ENCODE measurements at regions not wholly inside any gene's neighbourhood (a gene's known extent, or its start where the extent isn't known, plus 50 kb on each side); places are given as distances from the start of the nearest gene placed in this dataset.

DNA sequence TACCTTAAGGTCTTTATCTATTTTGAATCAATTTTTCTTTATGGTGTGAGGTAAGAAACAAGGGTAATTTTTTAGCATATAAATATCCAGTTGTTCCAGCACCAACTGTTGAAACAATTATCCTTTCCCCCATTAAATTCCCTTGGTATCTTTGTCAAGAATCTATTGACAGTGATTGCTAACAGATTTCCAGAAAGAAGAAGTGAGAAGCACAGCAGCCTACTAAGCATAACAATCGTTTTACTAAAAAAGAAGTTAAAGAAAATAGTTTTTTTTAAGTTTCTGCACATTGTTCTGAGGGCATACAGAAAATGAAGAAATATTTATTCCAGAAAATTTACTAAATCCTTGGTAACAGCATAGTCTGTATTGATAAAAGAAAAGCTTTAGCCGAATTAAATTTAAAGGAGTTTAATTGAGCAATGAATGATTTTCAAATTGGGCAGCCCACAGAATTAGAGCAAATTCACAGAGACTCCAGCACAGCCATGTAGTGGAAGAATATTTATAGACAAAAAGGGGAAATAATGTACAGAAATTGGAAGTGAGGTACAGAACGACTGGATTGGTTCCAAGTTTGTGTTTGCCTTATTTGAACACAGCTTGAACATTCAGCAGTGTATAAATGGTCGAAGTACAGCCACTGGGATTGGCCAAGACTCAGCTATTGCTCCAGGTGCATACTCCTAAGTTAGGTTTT, 97.9 kb upstream of the UST start:
- Histone ChIP-seq H3K9me2 (replicated peaks; ENCODE audit: insufficient read depth, low read length) (no peaks in the 10 kb centered on the region), H3K4me1 (ENCODE audit: low read length) (no peaks in the 10 kb centered on the region), H4K20me1 (ENCODE audit: insufficient read depth, low read length) (no peaks in the 10 kb centered on the region), H3K36me3 (replicated peaks; ENCODE audit: insufficient read depth, low read length) (no peaks in the 10 kb centered on the region), H3K9ac (ENCODE audit: low read length) (no peak overlapping the region), H2AFZ (ENCODE audit: low read length) (no peak overlapping the region), H3F3A (ENCODE audit: insufficient read depth, low read length) (no peaks in the 10 kb centered on the region), H3K9me3 (replicated peaks; ENCODE audit: insufficient read depth, low read length) (no peaks in the 10 kb centered on the region), H3K27me3 (replicated peaks; ENCODE audit: insufficient read depth, low read length) (no peaks in the 10 kb centered on the region), H3K4me2 (ENCODE audit: low read depth, low read length) (no peak overlapping the region), H3K79me2 (ENCODE audit: low read length) (no peaks in the 10 kb centered on the region), H3K4me3 (ENCODE audit: low read length) (no peak overlapping the region), H3K27ac (ENCODE audit: low read length) (no peak overlapping the region)
- no peak for DNase-seq
- TF ChIP-seq EZH2phosphoT487 (IDR thresholded peaks at IDR 0.05; ENCODE audit: low read length) (no peak), EZH2 (optimal IDR thresholded peaks at IDR 0.05; ENCODE audit: low read depth, low read length) (no peak)
- TF ChIP-seq, protein P1, sequence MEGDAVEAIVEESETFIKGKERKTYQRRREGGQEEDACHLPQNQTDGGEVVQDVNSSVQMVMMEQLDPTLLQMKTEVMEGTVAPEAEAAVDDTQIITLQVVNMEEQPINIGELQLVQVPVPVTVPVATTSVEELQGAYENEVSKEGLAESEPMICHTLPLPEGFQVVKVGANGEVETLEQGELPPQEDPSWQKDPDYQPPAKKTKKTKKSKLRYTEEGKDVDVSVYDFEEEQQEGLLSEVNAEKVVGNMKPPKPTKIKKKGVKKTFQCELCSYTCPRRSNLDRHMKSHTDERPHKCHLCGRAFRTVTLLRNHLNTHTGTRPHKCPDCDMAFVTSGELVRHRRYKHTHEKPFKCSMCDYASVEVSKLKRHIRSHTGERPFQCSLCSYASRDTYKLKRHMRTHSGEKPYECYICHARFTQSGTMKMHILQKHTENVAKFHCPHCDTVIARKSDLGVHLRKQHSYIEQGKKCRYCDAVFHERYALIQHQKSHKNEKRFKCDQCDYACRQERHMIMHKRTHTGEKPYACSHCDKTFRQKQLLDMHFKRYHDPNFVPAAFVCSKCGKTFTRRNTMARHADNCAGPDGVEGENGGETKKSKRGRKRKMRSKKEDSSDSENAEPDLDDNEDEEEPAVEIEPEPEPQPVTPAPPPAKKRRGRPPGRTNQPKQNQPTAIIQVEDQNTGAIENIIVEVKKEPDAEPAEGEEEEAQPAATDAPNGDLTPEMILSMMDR (IDR thresholded peaks at IDR 0.05; ENCODE audit: low read length): no peak

DNA sequence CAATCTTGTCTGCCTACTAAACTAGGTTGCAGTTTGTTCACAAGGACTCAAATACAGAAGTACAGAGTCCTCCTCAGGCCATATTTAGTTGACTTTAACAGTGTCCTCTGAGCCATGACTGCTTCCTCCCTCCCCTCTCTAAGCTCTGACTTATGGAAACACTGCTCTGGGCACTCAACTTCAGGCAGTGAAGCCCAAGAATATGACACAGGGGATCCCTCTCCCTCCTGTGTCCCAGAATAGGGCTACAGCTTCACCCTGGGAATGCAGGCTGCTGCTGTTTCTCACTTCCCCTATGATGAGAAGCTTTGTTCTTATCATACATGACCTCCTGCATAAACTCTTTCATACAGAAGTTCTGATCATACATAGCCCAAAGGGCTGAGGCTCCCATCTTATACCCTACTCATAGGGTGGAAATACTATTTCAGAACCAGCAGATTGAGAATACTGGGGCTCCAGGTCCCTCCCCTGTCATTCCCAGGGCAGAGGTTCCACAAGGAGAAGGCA, 97.3 kb upstream of the UST start:
- Histone ChIP-seq H3K9me3 (replicated peaks; ENCODE audit: insufficient read depth, low read length) (no peaks in the 10 kb centered on the region), H3K4me3 (ENCODE audit: low read length) (no peak overlapping the region), H3K27ac (ENCODE audit: low read length) (no peak overlapping the region), H3K4me2 (ENCODE audit: low read depth, low read length) (no peak overlapping the region), H2AFZ (ENCODE audit: low read length) (no peak overlapping the region), H3K36me3 (replicated peaks; ENCODE audit: insufficient read depth, low read length) (no peaks in the 10 kb centered on the region), H3F3A (ENCODE audit: insufficient read depth, low read length) (no peaks in the 10 kb centered on the region), H3K9ac (ENCODE audit: low read length) (no peak overlapping the region), H3K9me2 (replicated peaks; ENCODE audit: insufficient read depth, low read length) (no peaks in the 10 kb centered on the region), H3K79me2 (ENCODE audit: low read length) (no peaks in the 10 kb centered on the region), H4K20me1 (ENCODE audit: insufficient read depth, low read length) (no peaks in the 10 kb centered on the region), H3K27me3 (replicated peaks; ENCODE audit: insufficient read depth, low read length) (no peaks in the 10 kb centered on the region), H3K4me1 (ENCODE audit: low read length) (no peaks in the 10 kb centered on the region)
- no peak for DNase-seq
- TF ChIP-seq EZH2phosphoT487 (IDR thresholded peaks at IDR 0.05; ENCODE audit: low read length) (no peak), EZH2 (optimal IDR thresholded peaks at IDR 0.05; ENCODE audit: low read depth, low read length) (no peak)
- TF ChIP-seq, protein P1 (IDR thresholded peaks at IDR 0.05; ENCODE audit: low read length): no peak

DNA sequence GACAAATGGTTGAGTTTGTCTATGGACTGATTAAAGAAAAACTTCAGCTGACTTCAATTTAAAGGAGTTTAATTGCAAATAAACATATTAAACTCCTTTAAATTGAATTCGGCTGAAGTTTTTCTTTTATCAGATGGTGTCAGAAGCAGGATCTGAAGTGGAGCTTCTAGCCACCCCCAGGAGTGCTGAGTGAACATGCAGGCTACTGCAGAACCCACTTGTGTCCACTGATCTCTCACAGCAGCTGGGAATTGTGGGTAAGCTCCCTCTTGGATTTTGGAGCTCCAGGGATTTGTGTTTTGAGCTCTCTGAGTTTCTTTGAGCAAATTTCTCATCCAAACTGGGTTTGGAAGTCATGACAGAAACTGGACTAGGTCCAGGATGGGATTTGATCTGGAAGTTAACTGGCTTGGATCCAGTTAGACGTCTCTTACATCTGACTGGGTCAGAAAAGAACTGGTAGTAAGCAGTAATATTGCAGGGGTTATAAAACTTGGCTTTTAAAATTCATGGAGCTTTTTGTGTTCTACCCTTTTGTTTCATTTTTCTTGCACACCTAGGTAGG, 95.8 kb upstream of the UST start:
- H3K4me1 ChIP-seq (ENCODE audit: low read length): no peaks in the 10 kb centered on the region
- no peaks in the 10 kb centered on the region for H3K9me3 ChIP-seq (replicated peaks; ENCODE audit: insufficient read depth, low read length)
- no peaks in the 10 kb centered on the region for H3F3A ChIP-seq (ENCODE audit: insufficient read depth, low read length)
- no peaks in the 10 kb centered on the region for H4K20me1 ChIP-seq (ENCODE audit: insufficient read depth, low read length)
- no peak overlapping the region for H2AFZ ChIP-seq (ENCODE audit: low read length)
- no peaks in the 10 kb centered on the region for H3K79me2 ChIP-seq (ENCODE audit: low read length)
- no peaks in the 10 kb centered on the region for H3K27me3 ChIP-seq (replicated peaks; ENCODE audit: insufficient read depth, low read length)
- no peaks in the 10 kb centered on the region for H3K36me3 ChIP-seq (replicated peaks; ENCODE audit: insufficient read depth, low read length)
- H3K4me2 ChIP-seq (ENCODE audit: low read depth, low read length): no peak overlapping the region
- no peak overlapping the region for H3K4me3 ChIP-seq (ENCODE audit: low read length)
- no peaks in the 10 kb centered on the region for H3K9me2 ChIP-seq (replicated peaks; ENCODE audit: insufficient read depth, low read length)
- no peak overlapping the region for H3K27ac ChIP-seq (ENCODE audit: low read length)
- H3K9ac ChIP-seq (ENCODE audit: low read length): no peak overlapping the region
- TF ChIP-seq, protein P1 (IDR thresholded peaks at IDR 0.05; ENCODE audit: low read length): no peak
- TF ChIP-seq EZH2 (optimal IDR thresholded peaks at IDR 0.05; ENCODE audit: low read depth, low read length) (no peak), EZH2phosphoT487 (IDR thresholded peaks at IDR 0.05; ENCODE audit: low read length) (no peak)
- DNase-seq: no peak

All from MM.1S (cell line).